Colonic mucosa (tissue), 4 donors: ENCODE measurements at regions not wholly inside any gene's neighbourhood (a gene's known extent, or its start where the extent isn't known, plus 50 kb on each side); places are given as distances from the start of the nearest gene placed in this dataset.

ENCODE experiments used
- DNase-seq: peaks from one replicate; pipeline ENCODE4 v3.0.0-alpha.2; 2020
- H3K27ac ChIP-seq: fragments of 200-600 bp; one replicate; pipeline ENCODE4 v1.8.0; 2021
- H3K27me3 ChIP-seq: fragments of 200-600 bp; one replicate; pipeline ENCODE4 v1.8.0; 2021
- H3K36me3 ChIP-seq: fragments of 200-600 bp; one replicate; pipeline ENCODE4 v1.8.0; 2021
- H3K4me1 ChIP-seq: fragments of 200-600 bp; one replicate; pipeline ENCODE4 v1.8.0; 2021; ENCODE audit warnings: mild to moderate bottlenecking
- H3K4me3 ChIP-seq: fragments of 200-600 bp; one replicate; pipeline ENCODE4 v1.8.0; 2021
- H3K9ac ChIP-seq, 2 donors: one replicate each; pipeline ENCODE4 v1.7.0; 2013; ENCODE audit warnings: control low read depth in 2 of 2, low read depth in 2 of 2, low read length in 2 of 2
- H3K9me3 ChIP-seq: fragments of 200-600 bp; one replicate; pipeline ENCODE4 v1.8.0; 2021
- CTCF ChIP-seq: fragments of 200-600 bp; IDR thresholded peaks from one replicate; pipeline ENCODE4 v1.8.0; 2022; ENCODE audit warnings: antibody characterized with exemption, mild to moderate bottlenecking
- intact Hi-C: fragments of 100-400 bp; cut with DNase I; formaldehyde crosslinking; loops from one replicate; pipeline ENCODE4 v1.14.1; 2022
- donor health status: healthy.
- donor health status: DM: no; HTN: no; CAD: no.
- donor health status: DM: no; HTN: no; CAD: no.

GRCh38 chr2:139045524-139045923 is 265.3 kb upstream of the NXPH2 start:
- Histone ChIP-seq H3K4me1 (no peaks in the 10 kb centered on the region), H3K4me3 (no peak overlapping the region), H3K27ac (no peak overlapping the region), H3K9ac (no peak overlapping the region), H3K9me3 (no peaks in the 10 kb centered on the region), H3K36me3 (no peaks in the 10 kb centered on the region), H3K27me3 (no peaks in the 10 kb centered on the region)
- no peak for TF ChIP-seq CTCF
- no peak for DNase-seq
- intact Hi-C loops = no loop called here

- no peaks in the 10 kb centered on the region for H3K36me3 ChIP-seq
- intact Hi-C loops = no loop called here
- TF ChIP-seq CTCF = no peak
- H3K27me3 ChIP-seq = no peaks in the 10 kb centered on the region
- no peaks in the 10 kb centered on the region for H3K4me1 ChIP-seq
- no peak overlapping the region for H3K9ac ChIP-seq
- no peak overlapping the region for H3K27ac ChIP-seq
- DNase-seq = no peak
- no peak overlapping the region for H3K4me3 ChIP-seq
- no peaks in the 10 kb centered on the region for H3K9me3 ChIP-seq
Measured at GRCh38 chr2:139034064-139034463, 253.9 kb upstream of the NXPH2 start.

GRCh38 chr2:139033300-139033699 is 253.1 kb upstream of the NXPH2 start:
- Histone ChIP-seq H3K4me1 (no peaks in the 10 kb centered on the region), H3K27ac (no peak overlapping the region), H3K36me3 (no peaks in the 10 kb centered on the region), H3K9me3 (no peaks in the 10 kb centered on the region), H3K4me3 (no peak overlapping the region), H3K27me3 (no peaks in the 10 kb centered on the region), H3K9ac (no peak overlapping the region)
- TF ChIP-seq CTCF = no peak
- no peak for DNase-seq
- intact Hi-C loops = no loop called here

GRCh38 chr2:139031722-139032121 is 251.5 kb upstream of the NXPH2 start:
- no peak for DNase-seq
- Histone ChIP-seq H3K4me3 (no peak overlapping the region), H3K27me3 (no peaks in the 10 kb centered on the region), H3K36me3 (no peaks in the 10 kb centered on the region), H3K9ac (no peak overlapping the region), H3K4me1 (no peaks in the 10 kb centered on the region), H3K27ac (no peak overlapping the region), H3K9me3 (no peaks in the 10 kb centered on the region)
- intact Hi-C loops = no loop called here
- no peak for TF ChIP-seq CTCF

- Histone ChIP-seq H3K9me3 (no peaks in the 10 kb centered on the region), H3K27me3 (no peaks in the 10 kb centered on the region), H3K9ac (no peak overlapping the region), H3K4me1 (no peaks in the 10 kb centered on the region), H3K27ac (no peak overlapping the region), H3K4me3 (no peak overlapping the region), H3K36me3 (no peaks in the 10 kb centered on the region)
- DNase-seq = no peak
- no peak for TF ChIP-seq CTCF
- intact Hi-C loops = no loop called here
Measured at GRCh38 chr2:139020287-139020686, 240.1 kb upstream of the NXPH2 start.

- H3K36me3 ChIP-seq = no peaks in the 10 kb centered on the region
- TF ChIP-seq CTCF = no peak
- H3K27ac ChIP-seq = no peak overlapping the region
- DNase-seq = no peak
- intact Hi-C loops = no loop called here
- H3K9me3 ChIP-seq = no peaks in the 10 kb centered on the region
- H3K4me1 ChIP-seq = no peaks in the 10 kb centered on the region
- H3K27me3 ChIP-seq = no peaks in the 10 kb centered on the region
- no peak overlapping the region for H3K9ac ChIP-seq
- H3K4me3 ChIP-seq = no peak overlapping the region
Measured at GRCh38 chr2:139018252-139018651, 238.1 kb upstream of the NXPH2 start.
